ENCODE measurements at regions not wholly inside any gene's neighbourhood (a gene's known extent, or its start where the extent isn't known, plus 50 kb on each side); places are given as distances from the start of the nearest gene placed in this dataset.

DNA sequence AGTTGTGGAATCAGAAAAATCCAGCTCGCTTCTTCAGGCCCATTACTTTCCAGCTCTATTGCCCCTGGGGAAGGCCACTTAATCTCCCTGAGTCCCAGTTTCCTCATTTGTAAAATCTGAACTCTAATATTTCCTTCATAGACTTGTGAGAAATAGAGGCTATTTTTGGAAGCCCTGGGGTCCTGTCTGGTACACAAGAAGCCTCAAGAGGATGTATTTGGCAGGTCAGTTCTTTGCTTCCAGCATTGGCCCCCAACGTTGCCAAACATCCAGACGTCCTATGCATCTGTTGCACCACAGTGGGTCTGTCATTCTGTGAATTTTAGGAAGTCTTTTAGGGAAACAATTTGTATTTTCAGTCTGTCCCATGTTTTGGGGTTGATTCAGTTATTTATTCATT, 525.9 kb downstream of the EBF1 start:
- no peak for TF ChIP-seq CTCF (IDR thresholded peaks at IDR 0.05; ENCODE audit: borderline replicate concordance, insufficient read depth, low read depth, low read length)
- no peak overlapping the region for H3K4me3 ChIP-seq (ENCODE audit: low read depth, low read length)

GRCh38 chr5:158570502-158570901, 529.2 kb downstream of the EBF1 start:
- no peak for TF ChIP-seq CTCF (IDR thresholded peaks at IDR 0.05; ENCODE audit: borderline replicate concordance, insufficient read depth, low read depth, low read length)
- H3K4me3 ChIP-seq (ENCODE audit: low read depth, low read length): no peak overlapping the region

GRCh38 chr5:158569534-158569933, 530.2 kb downstream of the EBF1 start:
- TF ChIP-seq CTCF (IDR thresholded peaks at IDR 0.05; ENCODE audit: borderline replicate concordance, insufficient read depth, low read depth, low read length): no peak
- H3K4me3 ChIP-seq (ENCODE audit: low read depth, low read length): no peak overlapping the region

DNA sequence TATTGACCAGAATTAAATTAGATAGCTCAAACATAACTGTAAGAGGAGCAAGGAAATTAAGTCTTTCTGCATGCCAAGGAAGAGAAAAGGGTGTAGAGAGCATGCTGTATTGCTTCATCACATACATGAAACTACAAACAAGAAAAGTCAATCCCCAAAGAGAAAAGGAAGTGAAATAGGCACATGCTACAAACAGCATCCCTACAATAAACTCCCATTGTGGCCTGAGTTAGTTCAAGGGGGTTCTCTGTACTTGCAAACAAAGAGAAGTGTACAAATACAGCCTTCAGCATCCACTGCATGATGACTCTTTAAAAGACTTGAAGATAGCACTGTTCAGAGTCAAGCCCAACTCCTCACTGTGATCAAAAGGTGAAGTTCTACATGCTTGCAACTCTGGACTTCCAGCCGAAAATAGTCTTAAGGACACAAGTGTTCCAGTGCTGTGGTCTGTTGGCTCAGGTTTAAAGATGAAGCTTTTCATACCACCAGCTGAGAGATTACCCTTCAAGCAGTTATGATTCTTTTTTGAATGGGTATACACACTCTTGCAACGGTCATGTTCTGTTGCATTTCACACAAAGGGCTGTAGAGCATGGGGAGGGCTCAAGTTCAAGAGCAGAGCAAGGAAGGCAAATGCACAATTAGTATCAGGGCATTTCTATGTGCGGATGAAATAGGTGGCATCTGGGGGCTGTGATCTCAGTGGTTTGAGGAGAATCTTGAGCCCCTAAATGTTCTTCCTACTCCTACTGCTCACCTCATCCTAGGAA, 534.5 kb downstream of the EBF1 start:
- TF ChIP-seq CTCF (IDR thresholded peaks at IDR 0.05; ENCODE audit: borderline replicate concordance, insufficient read depth, low read depth, low read length): no peak
- no peak overlapping the region for H3K4me3 ChIP-seq (ENCODE audit: low read depth, low read length)

DNA sequence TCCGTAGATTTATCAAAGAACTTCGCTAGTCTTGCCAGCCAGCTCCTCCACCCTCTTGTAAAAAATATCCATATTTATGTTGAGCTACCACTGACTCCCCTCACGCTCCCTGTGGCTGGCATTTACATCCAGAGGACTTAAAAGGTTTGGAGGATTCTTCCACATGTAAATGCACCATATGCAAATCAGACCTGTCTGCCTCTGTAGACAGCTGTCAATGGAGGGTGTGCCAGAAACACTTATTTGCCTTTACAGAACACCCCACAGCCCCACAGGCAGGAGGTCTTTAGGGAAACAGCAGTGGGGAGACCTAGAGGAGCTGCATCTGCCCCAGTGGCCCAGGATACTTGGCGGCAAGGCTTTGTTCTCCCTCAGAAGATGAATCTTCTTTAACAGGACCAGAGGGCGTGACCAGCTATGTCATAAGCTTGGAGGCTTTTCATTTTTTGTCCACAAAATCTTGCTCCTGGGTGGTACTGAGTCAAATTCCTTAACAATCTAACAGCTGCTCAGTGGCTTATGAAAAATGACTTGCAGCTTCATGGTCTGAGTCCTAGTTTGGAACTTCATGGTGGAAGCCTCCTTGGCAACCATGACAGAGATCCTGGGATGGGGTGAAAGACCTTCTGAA, 535.8 kb downstream of the EBF1 start:
- H3K4me3 ChIP-seq (ENCODE audit: low read depth, low read length): no peak overlapping the region
- TF ChIP-seq CTCF (IDR thresholded peaks at IDR 0.05; ENCODE audit: borderline replicate concordance, insufficient read depth, low read depth, low read length): no peak

GRCh38 chr5:158561562-158562190, 538.0 kb downstream of the EBF1 start:
- no peak for TF ChIP-seq CTCF (IDR thresholded peaks at IDR 0.05; ENCODE audit: borderline replicate concordance, insufficient read depth, low read depth, low read length)
- no peak overlapping the region for H3K4me3 ChIP-seq (ENCODE audit: low read depth, low read length)
